LNCaP clone FGC (cell line): ENCODE measurements at regions not wholly inside any gene's neighbourhood (a gene's known extent, or its start where the extent isn't known, plus 50 kb on each side); places are given as distances from the start of the nearest gene placed in this dataset.

Experiments
- DNase-seq: peaks from one replicate; pipeline ENCODE4 v3.0.0-alpha.2; 2011; ENCODE audit warnings: low read depth
- H3K4me3 ChIP-seq: 2 replicates; pipeline ENCODE4 v1.5.1; 2011; ENCODE audit warnings: mild to moderate bottlenecking, low read depth, low read length, control low read depth
- TF ChIP-seq, protein P1 (sequence below): IDR thresholded peaks from 2 replicates; pipeline ENCODE4 v1.5.1; 2012; ENCODE audit warnings: mild to moderate bottlenecking; ENCODE audit not compliant: control insufficient read depth, insufficient read depth; ENCODE audit errors: extremely low read depth

- TF ChIP-seq, protein P1, sequence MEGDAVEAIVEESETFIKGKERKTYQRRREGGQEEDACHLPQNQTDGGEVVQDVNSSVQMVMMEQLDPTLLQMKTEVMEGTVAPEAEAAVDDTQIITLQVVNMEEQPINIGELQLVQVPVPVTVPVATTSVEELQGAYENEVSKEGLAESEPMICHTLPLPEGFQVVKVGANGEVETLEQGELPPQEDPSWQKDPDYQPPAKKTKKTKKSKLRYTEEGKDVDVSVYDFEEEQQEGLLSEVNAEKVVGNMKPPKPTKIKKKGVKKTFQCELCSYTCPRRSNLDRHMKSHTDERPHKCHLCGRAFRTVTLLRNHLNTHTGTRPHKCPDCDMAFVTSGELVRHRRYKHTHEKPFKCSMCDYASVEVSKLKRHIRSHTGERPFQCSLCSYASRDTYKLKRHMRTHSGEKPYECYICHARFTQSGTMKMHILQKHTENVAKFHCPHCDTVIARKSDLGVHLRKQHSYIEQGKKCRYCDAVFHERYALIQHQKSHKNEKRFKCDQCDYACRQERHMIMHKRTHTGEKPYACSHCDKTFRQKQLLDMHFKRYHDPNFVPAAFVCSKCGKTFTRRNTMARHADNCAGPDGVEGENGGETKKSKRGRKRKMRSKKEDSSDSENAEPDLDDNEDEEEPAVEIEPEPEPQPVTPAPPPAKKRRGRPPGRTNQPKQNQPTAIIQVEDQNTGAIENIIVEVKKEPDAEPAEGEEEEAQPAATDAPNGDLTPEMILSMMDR = no peak
- H3K4me3 ChIP-seq = no peak overlapping the region
- no peak for DNase-seq
Observed at GRCh38 chr22:19637408-19638281, 76.7 kb upstream of the SEPTIN5 start.

GRCh38 chr22:19638282-19639015 is 75.9 kb upstream of the SEPTIN5 start:
- no peak overlapping the region for H3K4me3 ChIP-seq
- TF ChIP-seq, protein P1 = no peak
- DNase-seq = no peak

GRCh38 chr22:19639610-19640135 is 74.6 kb upstream of the SEPTIN5 start:
- no peak for DNase-seq
- TF ChIP-seq, protein P1 = no peak
- no peak overlapping the region for H3K4me3 ChIP-seq

GRCh38 chr22:19640306-19640705 is 74.0 kb upstream of the SEPTIN5 start:
- TF ChIP-seq, protein P1 = no peak
- H3K4me3 ChIP-seq = no peak overlapping the region
- no peak for DNase-seq

- TF ChIP-seq, protein P1 = no peak
- no peak overlapping the region for H3K4me3 ChIP-seq
- no peak for DNase-seq
Observed at GRCh38 chr22:19641254-19641982, 72.9 kb upstream of the SEPTIN5 start.

GRCh38 chr22:19641983-19642451 is 72.3 kb upstream of the SEPTIN5 start:
- no peak for DNase-seq
- TF ChIP-seq, protein P1 = no peak
- no peak overlapping the region for H3K4me3 ChIP-seq
